Activated T-cell treated with anti-CD3 and anti-CD28 coated beads for 48 hours (primary cell): ENCODE measurements at regions not wholly inside any gene's neighbourhood (a gene's known extent, or its start where the extent isn't known, plus 50 kb on each side); places are given as distances from the start of the nearest gene placed in this dataset.
"Not testable (repeated sequence)": the region's sequence is repeated elsewhere in the genome, so short reads cannot be mapped to it uniquely, and the experiment has no call there.

ENCODE experiments used
- DNase-seq: peaks from one replicate; pipeline ENCODE4 v3.0.0-alpha.2; 2020; ENCODE audit warnings: low read depth

- no peak for DNase-seq
Observed at GRCh38 chr1:83086986-83087512, 911.9 kb downstream of the TTLL7 start.

- no peak for DNase-seq
Observed at GRCh38 chr1:83086346-83086745, 912.6 kb downstream of the TTLL7 start.

GRCh38 chr1:83083589-83084224 lies 915.2 kb downstream of the TTLL7 start:
- DNase-seq: no peak

- DNase-seq: no peak
Observed at GRCh38 chr1:83077411-83077810, 921.5 kb downstream of the TTLL7 start.

- DNase-seq: no peak
Observed at GRCh38 chr1:83075107-83075506, 923.8 kb downstream of the TTLL7 start.

GRCh38 chr1:83067954-83068353 lies 931.0 kb downstream of the TTLL7 start:
- DNase-seq: no peak

- no peak for DNase-seq
Observed at GRCh38 chr1:83065952-83066727, 932.8 kb downstream of the TTLL7 start.

GRCh38 chr1:83064589-83065242 lies 934.2 kb downstream of the TTLL7 start:
- DNase-seq: no peak

- DNase-seq: no peak
Observed at GRCh38 chr1:83060651-83061390, 938.1 kb downstream of the TTLL7 start.

- no peak for DNase-seq
Observed at GRCh38 chr1:83060221-83060620, 938.7 kb downstream of the TTLL7 start.

- no peak for DNase-seq
Observed at GRCh38 chr1:83058327-83058726, 940.6 kb downstream of the TTLL7 start.

GRCh38 chr1:83055391-83056170 lies 943.4 kb downstream of the TTLL7 start:
- no peak for DNase-seq

- no peak for DNase-seq
Observed at GRCh38 chr1:83053446-83053845, 945.5 kb downstream of the TTLL7 start.

- no peak for DNase-seq
Observed at GRCh38 chr1:83052865-83053264, 946.1 kb downstream of the TTLL7 start.

GRCh38 chr1:83051053-83051452 lies 947.9 kb downstream of the TTLL7 start:
- not testable (repeated sequence) for DNase-seq

GRCh38 chr1:83043244-83043643 lies 955.7 kb downstream of the TTLL7 start:
- no peak for DNase-seq

- not testable (repeated sequence) for DNase-seq
Observed at GRCh38 chr1:83039091-83039490, 959.8 kb downstream of the TTLL7 start.

GRCh38 chr1:83034851-83035250 lies 964.1 kb downstream of the TTLL7 start:
- DNase-seq: no peak

- no peak for DNase-seq
Observed at GRCh38 chr1:83033682-83034081, 965.2 kb downstream of the TTLL7 start.

- DNase-seq: no peak
Observed at GRCh38 chr1:83029916-83030315, 969.0 kb downstream of the TTLL7 start.

- no peak for DNase-seq
Observed at GRCh38 chr1:83029050-83029449, 969.9 kb downstream of the TTLL7 start.
